H1 (cell line): ENCODE measurements at regions not wholly inside any gene's neighbourhood (a gene's known extent, or its start where the extent isn't known, plus 50 kb on each side); places are given as distances from the start of the nearest gene placed in this dataset.

ENCODE experiments used
- CTCF ChIA-PET: fragments of 300-600 bp; sonication (Branson Sonifier 250); formaldehyde crosslinking; loops from one replicate; lab custom pipeline; 2021; ENCODE audit not compliant: partially characterized antibody; lab: Charles Lee
- POLR2A ChIA-PET: fragments of 300-600 bp; sonication (Branson Sonifier 250); formaldehyde crosslinking; loops from one replicate; lab custom pipeline; 2021; ENCODE audit warnings: inconsistent platforms; ENCODE audit not compliant: partially characterized antibody; lab: Charles Lee
- DNase-seq, 2 experiments: peaks; one replicate each; pipeline versions ENCODE4 v3.0.0 to v3.0.0-alpha.2; 2010 to 2022; ENCODE audit warnings: low spot score in 2 of 2, low read depth in 1 of 2, mixed read lengths in 1 of 2
- FAIRE-seq: peaks from 2 replicates; lab custom pipeline; 2011; peaks lifted over from hg19 to GRCh38; lab: Jason Lieb, UNC
- H2AFZ ChIP-seq: 2 replicates; pipeline ENCODE4 v1.8.1; 2012; ENCODE audit warnings: low read length, inconsistent platforms
- H2AK5ac ChIP-seq: 2 replicates; pipeline ENCODE4 v1.6.1; 2013; ENCODE audit warnings: low read depth, low read length
- H2BK120ac ChIP-seq: replicated peaks from 2 replicates; pipeline ENCODE3; 2013; ENCODE audit warnings: low read depth, low read length, inconsistent platforms
- H2BK12ac ChIP-seq: 2 replicates; pipeline ENCODE4 v1.6.1; 2013; ENCODE audit warnings: low read depth, low read length
- H2BK15ac ChIP-seq: 2 replicates; pipeline ENCODE4 v1.6.1; 2013; ENCODE audit warnings: low read length
- H2BK20ac ChIP-seq: 2 replicates; pipeline ENCODE4 v1.6.1; 2013; ENCODE audit warnings: low read length
- H2BK5ac ChIP-seq: 2 replicates; pipeline ENCODE4 v1.6.1; 2013; ENCODE audit warnings: low read depth, low read length
- H3K14ac ChIP-seq: 2 replicates; pipeline ENCODE4 v1.6.1; 2013; ENCODE audit warnings: inconsistent platforms; ENCODE audit not compliant: insufficient read length
- H3K18ac ChIP-seq: 2 replicates; pipeline ENCODE4 v1.6.1; 2013; ENCODE audit warnings: low read length; ENCODE audit errors: extremely low read depth
- H3K23ac ChIP-seq: 2 replicates; pipeline ENCODE4 v1.6.1; 2013; ENCODE audit warnings: inconsistent platforms; ENCODE audit not compliant: insufficient read length
- H3K23me2 ChIP-seq: 2 replicates; pipeline ENCODE4 v1.6.1; 2013; ENCODE audit warnings: low read depth, low read length
- H3K27ac ChIP-seq: 2 replicates; pipeline ENCODE4 v1.6.1; 2011; ENCODE audit warnings: low read depth, low read length, inconsistent platforms
- H3K27me3 ChIP-seq, 4 experiments: replicated peaks in 1 of 4; 1 replicate in 1 of 4; 2 replicates in 3 of 4; pipeline versions ENCODE4 v1.6.1 to v1.8.1; 2011 to 2013; ENCODE audit warnings: low read length in 3 of 4, mild to moderate bottlenecking in 3 of 4, inconsistent platforms in 2 of 4, mixed read lengths in 2 of 4, moderate library complexity in 1 of 4; ENCODE audit not compliant: control insufficient read depth in 3 of 4, insufficient read depth in 3 of 4; ENCODE audit errors: extremely low read depth in 1 of 4
- H3K36me3 ChIP-seq, 4 experiments: 2 replicates each; pipeline versions ENCODE4 v1.6.1 to v1.8.1; 2011 to 2013; ENCODE audit warnings: mild to moderate bottlenecking in 4 of 4, low read length in 3 of 4, moderate library complexity in 2 of 4, control low read depth in 1 of 4, inconsistent platforms in 1 of 4; ENCODE audit not compliant: insufficient read depth in 4 of 4, control insufficient read depth in 2 of 4
- H3K4ac ChIP-seq: replicated peaks from 2 replicates; pipeline ENCODE3; 2013; ENCODE audit warnings: low read length, low read depth, mixed read lengths, inconsistent platforms; ENCODE audit not compliant: insufficient read length
- H3K4me1 ChIP-seq, 4 experiments: replicated peaks in 1 of 4; 1 replicate in 1 of 4; 2 replicates in 3 of 4; pipeline versions ENCODE4 v1.6.1 to v1.8.1; 2011 to 2013; ENCODE audit warnings: low read length in 3 of 4, inconsistent platforms in 2 of 4, mixed read lengths in 1 of 4; ENCODE audit not compliant: insufficient read depth in 4 of 4, control insufficient read depth in 3 of 4
- H3K4me2 ChIP-seq, 2 experiments: 2 replicates each; pipeline versions ENCODE4 v1.6.1 to v1.8.1; 2011 to 2013; ENCODE audit warnings: low read depth in 2 of 2, low read length in 2 of 2, control low read depth in 1 of 2, inconsistent platforms in 1 of 2, mild to moderate bottlenecking in 1 of 2; ENCODE audit not compliant: insufficient read depth in 1 of 2
- H3K4me3 ChIP-seq, 4 experiments: fragments of 200-600, 300-600 bp in 1 of 4; sonication (generic), shearing (Covaris generic), sonication (Bioruptor Twin) in 1 of 4; 2 replicates each; pipeline versions ENCODE4 v1.5.1 to v1.8.1; 2011 to 2016; ENCODE audit warnings: low read length in 4 of 4, low read depth in 3 of 4, control low read depth in 2 of 4, inconsistent platforms in 2 of 4, mild to moderate bottlenecking in 2 of 4, mixed read lengths in 1 of 4, moderate library complexity in 1 of 4; ENCODE audit not compliant: insufficient read depth in 2 of 4; ENCODE audit errors: extremely low read depth in 1 of 4
- H3K56ac ChIP-seq: replicated peaks from 2 replicates; pipeline ENCODE3; 2013; ENCODE audit warnings: low read depth, mild to moderate bottlenecking, mixed read lengths, low read length, inconsistent platforms; ENCODE audit not compliant: insufficient read length
- H3K79me1 ChIP-seq: 2 replicates; pipeline ENCODE4 v1.6.1; 2013; ENCODE audit warnings: low read depth, low read length, control low read depth
- H3K79me2 ChIP-seq, 2 experiments: 2 replicates each; pipeline versions ENCODE4 v1.6.1 to v1.8.1; 2012 to 2013; ENCODE audit warnings: low read length in 2 of 2, mild to moderate bottlenecking in 2 of 2, inconsistent platforms in 1 of 2; ENCODE audit not compliant: insufficient read depth in 2 of 2, control insufficient read depth in 1 of 2
- H3K9ac ChIP-seq, 4 experiments: replicated peaks in 1 of 4; 1 replicate in 1 of 4; 2 replicates in 3 of 4; pipeline versions ENCODE4 v1.6.1 to v1.8.1; 2011 to 2013; ENCODE audit warnings: low read depth in 3 of 4, low read length in 3 of 4, control low read depth in 2 of 4, mild to moderate bottlenecking in 2 of 4, moderate library complexity in 2 of 4, inconsistent platforms in 1 of 4; ENCODE audit errors: extremely low read depth in 1 of 4
- H3K9me3 ChIP-seq, 2 experiments: 2 replicates each; pipeline versions ENCODE4 v1.6.1 to v1.8.1; 2012 to 2013; ENCODE audit warnings: mild to moderate bottlenecking in 2 of 2, moderate library complexity in 2 of 2, control low read depth in 1 of 2, inconsistent platforms in 1 of 2, low read depth in 1 of 2, low read length in 1 of 2, mixed read lengths in 1 of 2; ENCODE audit not compliant: insufficient read depth in 2 of 2
- H4K20me1 ChIP-seq, 2 experiments: replicated peaks in 1 of 2; 2 replicates each; pipeline versions ENCODE3 to v1.8.1; 2011 to 2013; ENCODE audit warnings: inconsistent platforms in 2 of 2, low read length in 2 of 2, mild to moderate bottlenecking in 1 of 2; ENCODE audit not compliant: insufficient read depth in 2 of 2, control insufficient read depth in 1 of 2
- H4K5ac ChIP-seq: 2 replicates; pipeline ENCODE4 v1.6.1; 2013; ENCODE audit warnings: low read length, low read depth, mixed read lengths, inconsistent platforms; ENCODE audit not compliant: insufficient read length
- H4K8ac ChIP-seq: 2 replicates; pipeline ENCODE4 v1.8.0; 2013; ENCODE audit warnings: mild to moderate bottlenecking, moderate library complexity, low read length, inconsistent platforms; ENCODE audit not compliant: insufficient read depth; ENCODE audit errors: extremely low read depth
- H4K91ac ChIP-seq: replicated peaks from 2 replicates; pipeline ENCODE3; 2013; ENCODE audit warnings: low read length, mixed read lengths, inconsistent platforms; ENCODE audit not compliant: insufficient read length
- KDM4A ChIP-seq: IDR thresholded peaks from one replicate; pipeline ENCODE4 v1.7.1; 2012; ENCODE audit warnings: low read depth, mild to moderate bottlenecking, moderate library complexity, low read length, inconsistent platforms; ENCODE audit not compliant: severe bottlenecking
- NRF1 ChIP-seq: IDR thresholded peaks from 2 replicates; pipeline ENCODE4 v1.6.1; 2011; ENCODE audit warnings: mild to moderate bottlenecking, low read depth, low read length, improper control_type of control experiment
- RAD21 ChIP-seq, 2 experiments: IDR thresholded peaks in 1 of 2; conservative IDR thresholded peaks in 1 of 2; 2 replicates each; pipeline ENCODE4 v1.6.1; 2011; ENCODE audit warnings: low read depth in 2 of 2, low read length in 2 of 2, improper control_type of control experiment in 1 of 2, inconsistent platforms in 1 of 2, mild to moderate bottlenecking in 1 of 2, moderate library complexity in 1 of 2
- RXRA ChIP-seq: IDR thresholded peaks from 2 replicates; pipeline ENCODE4 v1.6.1; 2011; ENCODE audit warnings: low read depth, mild to moderate bottlenecking, low read length, moderate library complexity; ENCODE audit not compliant: insufficient read depth
- TAF1 ChIP-seq: IDR thresholded peaks from 2 replicates; pipeline ENCODE4 v1.6.1; 2011; ENCODE audit warnings: mild to moderate bottlenecking, low read depth, low read length
- TAF7 ChIP-seq: optimal IDR thresholded peaks from 2 replicates; pipeline ENCODE3; 2011; ENCODE audit warnings: low read depth, mild to moderate bottlenecking, inconsistent platforms, low read length, moderate library complexity, borderline replicate concordance
- WGBS, 2 experiments: shearing (Covaris generic) in 1 of 2; methylation state at CpG; one replicate each; pipeline versions ENCODE4 v1.1.6 to v1.1.7; 2013 to 2015; ENCODE audit warnings: low lambda C conversion rate in 2 of 2, mixed read lengths in 2 of 2, inconsistent platforms in 1 of 2, low coverage in 1 of 2, missing lambda C conversion rate in 1 of 2; ENCODE audit not compliant: insufficient replicate concordance in 2 of 2, insufficient coverage in 1 of 2, insufficient read length in 1 of 2; ENCODE audit errors: extremely low coverage in 1 of 2, missing lambda C conversion rate in 1 of 2; 5-methylcytosine and 5-hydroxymethylcytosine counted together
- TF ChIP-seq, protein P1 (sequence below), 3 experiments: IDR thresholded peaks; 1 replicate in 2 of 3; 2 replicates in 1 of 3; pipeline versions ENCODE4 v1.5.1 to v1.6.1; 2011; ENCODE audit warnings: low read length in 3 of 3, mild to moderate bottlenecking in 3 of 3, inconsistent platforms in 2 of 3, low read depth in 1 of 3, moderate library complexity in 1 of 3; ENCODE audit not compliant: insufficient read depth in 1 of 3; ENCODE audit errors: control extremely low read depth in 1 of 3

DNA sequence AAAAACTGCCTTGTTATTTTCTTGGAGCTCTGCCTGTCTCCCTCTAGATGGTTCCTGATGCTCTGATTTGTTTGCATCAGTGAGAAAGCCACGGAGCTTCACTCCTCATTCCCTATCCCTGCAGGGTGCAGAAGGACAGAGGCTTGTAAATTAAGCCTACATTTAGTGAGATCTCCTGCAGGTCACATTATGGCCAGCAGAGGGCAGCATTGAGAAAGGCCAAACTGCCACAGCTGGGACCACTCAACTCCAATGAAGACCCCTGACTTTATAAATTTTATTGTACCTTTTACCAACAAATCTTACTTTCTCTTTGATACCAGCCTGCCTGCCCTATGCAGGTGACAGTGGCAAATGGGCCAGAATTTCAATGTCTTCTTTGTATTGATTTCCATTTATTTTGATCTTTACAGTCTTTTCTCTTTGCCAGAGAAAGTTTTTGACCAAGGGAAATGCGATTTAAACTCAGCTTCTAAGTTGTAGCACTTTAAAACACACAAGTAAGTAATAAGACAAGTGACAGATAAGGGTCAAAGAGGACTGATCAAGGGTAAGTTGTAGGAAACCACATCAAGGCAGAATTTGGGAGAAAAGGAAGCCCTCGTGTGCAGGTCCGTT lies 1029.1 kb upstream of the KLHL29 start:
- DNase-seq, result peak in 1 of 2 experiments; percentile 92
- Histone ChIP-seq H2BK120ac (no peak overlapping the region), H3K4me1 (peaks cover 0 to 4% (median 0%) of the 10 kb centered on the region in 4 experiments; a peak in 1 of 7 replicates), H3K36me3 (no peaks in the 10 kb centered on the region), H3K23ac (no peak overlapping the region), H2AK5ac (no peak overlapping the region), H4K20me1 (no peaks in the 10 kb centered on the region), H3K18ac (no peak overlapping the region), H2BK15ac (no peak overlapping the region), H3K4me3 (no peak overlapping the region), H2AFZ (no peak overlapping the region), H3K23me2 (no peaks in the 10 kb centered on the region), H3K79me1 (no peaks in the 10 kb centered on the region), H4K5ac (no peak overlapping the region), H3K79me2 (no peaks in the 10 kb centered on the region), H3K27ac (no peak overlapping the region), H3K27me3 (no peaks in the 10 kb centered on the region), H3K9me3 (no peaks in the 10 kb centered on the region), H3K14ac (no peak overlapping the region), H3K4ac (no peak overlapping the region), H3K9ac (no peak overlapping the region), H4K91ac (no peak overlapping the region), H3K56ac (no peak overlapping the region), H2BK20ac (no peak overlapping the region), H4K8ac (no peak overlapping the region), H2BK12ac (no peak overlapping the region), H3K4me2 (no peak overlapping the region), H2BK5ac (no peak overlapping the region)
- CTCF ChIA-PET, result interaction anchor here (0.6 to 3.1 kb wide), 51 partner anchors 9 to 1349 kb away, joined by 3 to 23 read pairs (median 3); no protein-coding TSS in a partner anchor
- WGBS, 2 experiments, result 83% methylated on average over 4 of the region's 4 CpGs; no CpG with 5 or more reads in 1 of the 2 experiments
- TF ChIP-seq TAF7 (no peak), TAF1 (no peak), NRF1 (no peak), KDM4A (no peak), RAD21 (IDR thresholded peaks at IDR 0.05 in 1 of 2, conservative IDR thresholded peaks at IDR 0.05 in 1 of 2; ENCODE audit: low read depth in 2 of 2, low read length in 2 of 2) (peak; percentile 80 to 84), RXRA (no peak)
- TF ChIP-seq, protein P1, sequence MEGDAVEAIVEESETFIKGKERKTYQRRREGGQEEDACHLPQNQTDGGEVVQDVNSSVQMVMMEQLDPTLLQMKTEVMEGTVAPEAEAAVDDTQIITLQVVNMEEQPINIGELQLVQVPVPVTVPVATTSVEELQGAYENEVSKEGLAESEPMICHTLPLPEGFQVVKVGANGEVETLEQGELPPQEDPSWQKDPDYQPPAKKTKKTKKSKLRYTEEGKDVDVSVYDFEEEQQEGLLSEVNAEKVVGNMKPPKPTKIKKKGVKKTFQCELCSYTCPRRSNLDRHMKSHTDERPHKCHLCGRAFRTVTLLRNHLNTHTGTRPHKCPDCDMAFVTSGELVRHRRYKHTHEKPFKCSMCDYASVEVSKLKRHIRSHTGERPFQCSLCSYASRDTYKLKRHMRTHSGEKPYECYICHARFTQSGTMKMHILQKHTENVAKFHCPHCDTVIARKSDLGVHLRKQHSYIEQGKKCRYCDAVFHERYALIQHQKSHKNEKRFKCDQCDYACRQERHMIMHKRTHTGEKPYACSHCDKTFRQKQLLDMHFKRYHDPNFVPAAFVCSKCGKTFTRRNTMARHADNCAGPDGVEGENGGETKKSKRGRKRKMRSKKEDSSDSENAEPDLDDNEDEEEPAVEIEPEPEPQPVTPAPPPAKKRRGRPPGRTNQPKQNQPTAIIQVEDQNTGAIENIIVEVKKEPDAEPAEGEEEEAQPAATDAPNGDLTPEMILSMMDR (IDR thresholded peaks at IDR 0.05; ENCODE audit: control extremely low read depth in 1 of 3, insufficient read depth in 1 of 3, low read depth in 1 of 3, low read length in 3 of 3), result peak; percentile 64 to 84 (median 64)
- peak; percentile 96 for FAIRE-seq
- POLR2A ChIA-PET, result no interaction called here
